ENCODE measurements at regions not wholly inside any gene's neighbourhood (a gene's known extent, or its start where the extent isn't known, plus 50 kb on each side); places are given as distances from the start of the nearest gene placed in this dataset.

- Mint-ChIP-seq H3K9me3 (ENCODE audit: unreplicated experiment) (no peaks in the 10 kb centered on the region), H3K4me1 (ENCODE audit: unreplicated experiment) (peaks cover 6% of the 10 kb centered on the region), H3K27me3 (ENCODE audit: unreplicated experiment) (no peaks in the 10 kb centered on the region), H3K36me3 (ENCODE audit: low read depth, unreplicated experiment) (no peaks in the 10 kb centered on the region), H3K27ac (ENCODE audit: unreplicated experiment) (no peak overlapping the region), H3K4me3 (ENCODE audit: unreplicated experiment) (no peak overlapping the region)
- TF ChIP-seq CTCF (IDR thresholded peaks at IDR 0.05; ENCODE audit: unreplicated experiment) = no peak
- no peak for DNase-seq (ENCODE audit: low spot score)
Observed at GRCh38 chr10:3907514-3907913, 122.5 kb upstream of the KLF6 start.

- no peak for DNase-seq (ENCODE audit: low spot score)
- TF ChIP-seq CTCF (IDR thresholded peaks at IDR 0.05; ENCODE audit: unreplicated experiment) = no peak
- H3K27ac Mint-ChIP-seq (ENCODE audit: unreplicated experiment) = no peak overlapping the region
- H3K36me3 Mint-ChIP-seq (ENCODE audit: low read depth, unreplicated experiment) = no peaks in the 10 kb centered on the region
- H3K4me1 Mint-ChIP-seq (ENCODE audit: unreplicated experiment) = peaks cover 1% of the 10 kb centered on the region
- no peak overlapping the region for H3K4me3 Mint-ChIP-seq (ENCODE audit: unreplicated experiment)
- no peaks in the 10 kb centered on the region for H3K9me3 Mint-ChIP-seq (ENCODE audit: unreplicated experiment)
- no peaks in the 10 kb centered on the region for H3K27me3 Mint-ChIP-seq (ENCODE audit: unreplicated experiment)
Observed at GRCh38 chr10:3906511-3907111, 121.6 kb upstream of the KLF6 start.

- no peaks in the 10 kb centered on the region for H3K9me3 Mint-ChIP-seq (ENCODE audit: unreplicated experiment)
- H3K4me3 Mint-ChIP-seq (ENCODE audit: unreplicated experiment) = no peak overlapping the region
- DNase-seq (ENCODE audit: low spot score) = no peak
- no peaks in the 10 kb centered on the region for H3K27me3 Mint-ChIP-seq (ENCODE audit: unreplicated experiment)
- H3K4me1 Mint-ChIP-seq (ENCODE audit: unreplicated experiment) = no peaks in the 10 kb centered on the region
- no peaks in the 10 kb centered on the region for H3K36me3 Mint-ChIP-seq (ENCODE audit: low read depth, unreplicated experiment)
- TF ChIP-seq CTCF (IDR thresholded peaks at IDR 0.05; ENCODE audit: unreplicated experiment) = no peak
- no peak overlapping the region for H3K27ac Mint-ChIP-seq (ENCODE audit: unreplicated experiment)
Observed at GRCh38 chr10:3904419-3904960, 119.5 kb upstream of the KLF6 start.

GRCh38 chr10:3902809-3903410 lies 117.9 kb upstream of the KLF6 start:
- Mint-ChIP-seq H3K36me3 (ENCODE audit: low read depth, unreplicated experiment) (no peaks in the 10 kb centered on the region), H3K4me1 (ENCODE audit: unreplicated experiment) (no peaks in the 10 kb centered on the region), H3K9me3 (ENCODE audit: unreplicated experiment) (no peaks in the 10 kb centered on the region), H3K4me3 (ENCODE audit: unreplicated experiment) (no peak overlapping the region), H3K27ac (ENCODE audit: unreplicated experiment) (no peak overlapping the region), H3K27me3 (ENCODE audit: unreplicated experiment) (no peaks in the 10 kb centered on the region)
- no peak for TF ChIP-seq CTCF (IDR thresholded peaks at IDR 0.05; ENCODE audit: unreplicated experiment)
- no peak for DNase-seq (ENCODE audit: low spot score)

GRCh38 chr10:3902054-3902808 lies 117.2 kb upstream of the KLF6 start:
- DNase-seq (ENCODE audit: low spot score) = no peak
- Mint-ChIP-seq H3K9me3 (ENCODE audit: unreplicated experiment) (no peaks in the 10 kb centered on the region), H3K27ac (ENCODE audit: unreplicated experiment) (no peak overlapping the region), H3K36me3 (ENCODE audit: low read depth, unreplicated experiment) (no peaks in the 10 kb centered on the region), H3K27me3 (ENCODE audit: unreplicated experiment) (no peaks in the 10 kb centered on the region), H3K4me1 (ENCODE audit: unreplicated experiment) (no peaks in the 10 kb centered on the region), H3K4me3 (ENCODE audit: unreplicated experiment) (no peak overlapping the region)
- TF ChIP-seq CTCF (IDR thresholded peaks at IDR 0.05; ENCODE audit: unreplicated experiment) = no peak

Measured in endothelial cell (in vitro differentiated cells).